Ishikawa (cell line): ENCODE measurements at regions not wholly inside any gene's neighbourhood (a gene's known extent, or its start where the extent isn't known, plus 50 kb on each side); places are given as distances from the start of the nearest gene placed in this dataset.

Source experiments
- CEBPB ChIP-seq: IDR thresholded peaks from 2 replicates; pipeline ENCODE4 v1.6.1; 2012
- CREB1 ChIP-seq: IDR thresholded peaks from 2 replicates; pipeline ENCODE4 v1.6.1; 2012; ENCODE audit warnings: low read depth
- EGR1 ChIP-seq: IDR thresholded peaks from 2 replicates; pipeline ENCODE4 v1.6.1; 2012
- EP300 ChIP-seq: IDR thresholded peaks from 2 replicates; pipeline ENCODE4 v1.6.1; 2012; ENCODE audit warnings: borderline replicate concordance
- FOXM1 ChIP-seq: IDR thresholded peaks from 2 replicates; pipeline ENCODE4 v1.6.1; 2012; ENCODE audit warnings: low read depth, borderline replicate concordance
- MAX ChIP-seq: IDR thresholded peaks from 2 replicates; pipeline ENCODE4 v1.6.1; 2012
- NFIC ChIP-seq: IDR thresholded peaks from 2 replicates; pipeline ENCODE4 v1.6.1; 2012
- RAD21 ChIP-seq: IDR thresholded peaks from 2 replicates; pipeline ENCODE4 v1.6.1; 2012; ENCODE audit warnings: low read depth
- REST ChIP-seq: IDR thresholded peaks from 2 replicates; pipeline ENCODE4 v1.6.1; 2012; ENCODE audit warnings: low read depth, mild to moderate bottlenecking
- TAF1 ChIP-seq: IDR thresholded peaks from 2 replicates; pipeline ENCODE4 v1.6.1; 2012; ENCODE audit warnings: low read depth, mild to moderate bottlenecking
- TCF12 ChIP-seq: IDR thresholded peaks from 2 replicates; pipeline ENCODE4 v1.6.1; 2012; ENCODE audit warnings: low read depth
- TEAD4 ChIP-seq: IDR thresholded peaks from 2 replicates; pipeline ENCODE4 v1.6.1; 2012
- YY1 ChIP-seq: IDR thresholded peaks from 2 replicates; pipeline ENCODE4 v1.6.1; 2012; ENCODE audit warnings: low read depth
- ZBTB7A ChIP-seq: IDR thresholded peaks from 2 replicates; pipeline ENCODE4 v1.6.1; 2012; ENCODE audit warnings: low read depth

GRCh38 chr5:23013395-23013998, 160.4 kb upstream of the CDH12 start:
- TF ChIP-seq YY1 (no peak), RAD21 (no peak), REST (no peak), ZBTB7A (no peak), EP300 (no peak), TAF1 (no peak), CEBPB (no peak), MAX (no peak), TCF12 (no peak), CREB1 (no peak), NFIC (no peak), TEAD4 (no peak), EGR1 (no peak), FOXM1 (no peak)
